Activated CD8-positive, alpha-beta T cell treated with anti-CD3 and anti-CD28 coated beads for 36 hours (primary cell): ENCODE measurements at regions not wholly inside any gene's neighbourhood (a gene's known extent, or its start where the extent isn't known, plus 50 kb on each side); places are given as distances from the start of the nearest gene placed in this dataset.

Source experiments
- ATAC-seq: fragments of 200-7000 bp; cut with Tn5 transposase; one replicate; pipeline ENCODE4 v1.10.0; 2021; ENCODE audit warnings: mild to moderate bottlenecking, moderate library complexity
- CTCF ChIA-PET: fragments of 350-600 bp; sonication (Branson Sonifier 250); formaldehyde crosslinking; loops from one replicate; lab custom pipeline; 2021; ENCODE audit warnings: antibody characterized with exemption; lab: Charles Lee
- POLR2A ChIA-PET: fragments of 350-600 bp; sonication (Branson Sonifier 250); formaldehyde crosslinking; loops from one replicate; lab custom pipeline; 2021; ENCODE audit warnings: antibody characterized with exemption; lab: Charles Lee
- DNase-seq: peaks from one replicate; pipeline ENCODE4 v3.0.0-alpha.2; 2020
- H3K27ac Mint-ChIP-seq: one replicate; pipeline ENCODE4 v1.8.0; 2021; ENCODE audit warnings: mild to moderate bottlenecking, mixed read lengths
- H3K27me3 Mint-ChIP-seq: one replicate; pipeline ENCODE4 v1.8.0; 2021; ENCODE audit warnings: mixed read lengths
- H3K36me3 Mint-ChIP-seq: one replicate; pipeline ENCODE4 v1.8.0; 2021; ENCODE audit warnings: low read depth, mixed read lengths
- H3K4me1 Mint-ChIP-seq: one replicate; pipeline ENCODE4 v1.8.0; 2021; ENCODE audit warnings: low read depth, mixed read lengths
- H3K4me3 Mint-ChIP-seq: one replicate; pipeline ENCODE4 v1.8.0; 2021; ENCODE audit warnings: mild to moderate bottlenecking, moderate library complexity, mixed read lengths
- H3K9me3 Mint-ChIP-seq: one replicate; pipeline ENCODE4 v1.8.0; 2021; ENCODE audit warnings: mixed read lengths
- CTCF ChIP-seq: fragments of 200-600 bp; IDR thresholded peaks from one replicate; pipeline ENCODE4 v1.8.0; 2022; ENCODE audit warnings: antibody characterized with exemption, mild to moderate bottlenecking
- intact Hi-C: fragments of 100-400 bp; cut with micrococcal nuclease; formaldehyde crosslinking; loops from one replicate; pipeline ENCODE4 v1.10.0; 2022

GRCh38 chr2:16062471-16063250 lies 122.3 kb downstream of the MYCN start:
- CTCF ChIA-PET = no interaction called here
- peaks cover 17% of the 10 kb centered on the region for H3K9me3 Mint-ChIP-seq
- TF ChIP-seq CTCF = no peak
- DNase-seq (no peak), ATAC-seq (no peak)
- no peak overlapping the region for H3K4me3 Mint-ChIP-seq
- H3K27ac Mint-ChIP-seq = no peak overlapping the region
- peaks cover 2% of the 10 kb centered on the region for H3K36me3 Mint-ChIP-seq
- H3K27me3 Mint-ChIP-seq = peaks cover 2% of the 10 kb centered on the region
- POLR2A ChIA-PET = no interaction called here
- intact Hi-C loops = no loop called here
- no peaks in the 10 kb centered on the region for H3K4me1 Mint-ChIP-seq

GRCh38 chr2:16061441-16062217 lies 121.3 kb downstream of the MYCN start:
- CTCF ChIA-PET = no interaction called here
- Mint-ChIP-seq H3K4me3 (no peak overlapping the region), H3K27ac (no peak overlapping the region), H3K36me3 (peaks cover 2% of the 10 kb centered on the region), H3K4me1 (no peaks in the 10 kb centered on the region), H3K9me3 (peaks cover 17% of the 10 kb centered on the region), H3K27me3 (peaks cover 2% of the 10 kb centered on the region)
- intact Hi-C loops = no loop called here
- ATAC-seq (no peak), DNase-seq (no peak)
- no peak for TF ChIP-seq CTCF
- POLR2A ChIA-PET = no interaction called here

- no peak for DNase-seq
- Mint-ChIP-seq H3K36me3 (peaks cover 2% of the 10 kb centered on the region), H3K4me1 (no peaks in the 10 kb centered on the region), H3K4me3 (no peak overlapping the region), H3K27ac (no peak overlapping the region), H3K9me3 (peaks cover 17% of the 10 kb centered on the region), H3K27me3 (peaks cover 2% of the 10 kb centered on the region)
- no peak for TF ChIP-seq CTCF
- ChIA-PET CTCF (no interaction called here), POLR2A (no interaction called here)
- no peak for ATAC-seq
- intact Hi-C loops = no loop called here
Observed at GRCh38 chr2:16060936-16061338, 120.6 kb downstream of the MYCN start.

- no peaks in the 10 kb centered on the region for H3K4me1 Mint-ChIP-seq
- peaks cover 2% of the 10 kb centered on the region for H3K27me3 Mint-ChIP-seq
- H3K36me3 Mint-ChIP-seq = peaks cover 2% of the 10 kb centered on the region
- ChIA-PET CTCF (no interaction called here), POLR2A (no interaction called here)
- no peak overlapping the region for H3K27ac Mint-ChIP-seq
- TF ChIP-seq CTCF = no peak
- ATAC-seq (no peak), DNase-seq (no peak)
- no peak overlapping the region for H3K4me3 Mint-ChIP-seq
- H3K9me3 Mint-ChIP-seq = peaks cover 17% of the 10 kb centered on the region
- intact Hi-C loops = no loop called here
Observed at GRCh38 chr2:16060125-16060935, 120.0 kb downstream of the MYCN start.
